ENCODE measurements at regions not wholly inside any gene's neighbourhood (a gene's known extent, or its start where the extent isn't known, plus 50 kb on each side); places are given as distances from the start of the nearest gene placed in this dataset.

- TF ChIP-seq POLR2AphosphoS5 (IDR thresholded peaks at IDR 0.05) = no peak
- no peak for TF ChIP-seq EP300 (IDR thresholded peaks at IDR 0.05)
- TF ChIP-seq POLR2A (IDR thresholded peaks at IDR 0.05; ENCODE audit: low read depth) = no peak
- no peak for TF ChIP-seq CTCF (IDR thresholded peaks at IDR 0.05)
- Histone ChIP-seq H3K4me3 (no peak overlapping the region), H3K27ac (replicated peaks in 1 of 4) (no peak overlapping the region), H3K9me3 (no peaks in the 10 kb centered on the region), H3K4me1 (no peaks in the 10 kb centered on the region), H3K27me3 (no peaks in the 10 kb centered on the region), H3K36me3 (no peaks in the 10 kb centered on the region)
- 79% methylated on average over 2 of the region's 2 CpGs for WGBS
- intact Hi-C loops (cut with DNase I) = no loop called here
- DNase-seq (ENCODE audit: extremely low spot score) = no peak
Observed at GRCh38 chr13:33763021-33763420, 54.9 kb upstream of the RFC3 start.

DNA sequence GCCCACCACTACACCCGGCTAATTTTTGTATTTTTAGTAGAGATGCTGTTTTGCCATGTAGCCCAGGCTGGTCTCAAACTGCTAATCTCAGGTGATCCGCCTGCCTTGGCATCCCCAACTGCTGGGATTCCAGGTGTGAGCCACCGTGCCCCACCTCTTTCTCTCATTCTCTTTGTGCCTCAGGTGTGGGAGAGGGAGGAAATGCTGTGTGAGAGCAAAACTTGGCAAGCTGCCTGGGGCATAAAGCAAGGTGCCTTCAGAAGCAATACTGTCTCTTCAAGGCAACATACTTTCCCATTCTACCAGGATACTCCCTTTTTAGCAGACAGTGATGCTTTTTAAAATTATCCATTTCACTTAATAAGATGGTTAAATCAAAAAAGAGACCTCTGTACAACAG, 53.2 kb upstream of the RFC3 start:
- Histone ChIP-seq H3K4me1 (no peaks in the 10 kb centered on the region), H3K36me3 (no peaks in the 10 kb centered on the region), H3K4me3 (no peak overlapping the region), H3K27me3 (no peaks in the 10 kb centered on the region), H3K27ac (replicated peaks in 1 of 4) (no peak overlapping the region), H3K9me3 (no peaks in the 10 kb centered on the region)
- TF ChIP-seq CTCF (IDR thresholded peaks at IDR 0.05) (no peak), POLR2AphosphoS5 (IDR thresholded peaks at IDR 0.05) (no peak), POLR2A (IDR thresholded peaks at IDR 0.05; ENCODE audit: low read depth) (no peak), EP300 (IDR thresholded peaks at IDR 0.05) (no peak)
- no peak for DNase-seq (ENCODE audit: extremely low spot score)
- 94% methylated on average over 2 of the region's 3 CpGs for WGBS
- intact Hi-C loops (cut with DNase I) = no loop called here

- no peak for TF ChIP-seq POLR2AphosphoS5 (IDR thresholded peaks at IDR 0.05)
- no peak for TF ChIP-seq POLR2A (IDR thresholded peaks at IDR 0.05; ENCODE audit: low read depth)
- no peak for TF ChIP-seq EP300 (IDR thresholded peaks at IDR 0.05)
- no peak for TF ChIP-seq CTCF (IDR thresholded peaks at IDR 0.05)
- H3K4me3 ChIP-seq = no peak overlapping the region
- no peaks in the 10 kb centered on the region for H3K36me3 ChIP-seq
- no peak overlapping the region for H3K27ac ChIP-seq (replicated peaks in 1 of 4)
- no peaks in the 10 kb centered on the region for H3K4me1 ChIP-seq
- intact Hi-C loops (cut with DNase I) = no loop called here
- DNase-seq (ENCODE audit: extremely low spot score) = no peak
- WGBS = 91% methylated on average over 5 of the region's 5 CpGs
- no peaks in the 10 kb centered on the region for H3K9me3 ChIP-seq
- no peaks in the 10 kb centered on the region for H3K27me3 ChIP-seq
Observed at GRCh38 chr13:33766329-33767123, 51.4 kb upstream of the RFC3 start.

DNA sequence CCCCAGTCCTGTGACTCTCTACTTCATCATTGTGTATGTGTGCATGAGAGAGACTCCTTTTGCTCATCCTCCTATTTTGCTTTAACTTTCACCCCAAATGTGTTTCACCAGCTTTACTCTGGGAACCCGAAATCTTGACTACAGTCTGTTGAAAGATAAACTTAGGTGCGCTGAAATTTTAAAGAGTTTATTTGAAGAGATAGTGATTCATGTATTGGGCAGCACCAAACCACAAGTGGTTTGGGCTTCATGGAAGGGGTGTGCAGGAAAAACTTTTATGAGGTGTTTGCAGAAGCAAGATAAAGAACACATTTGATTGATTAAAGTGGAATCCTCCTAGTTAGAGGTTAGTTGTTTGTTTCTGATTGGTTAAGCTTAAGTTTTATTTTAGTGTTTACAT, 50.8 kb upstream of the RFC3 start:
- H3K9me3 ChIP-seq = no peaks in the 10 kb centered on the region
- TF ChIP-seq CTCF (IDR thresholded peaks at IDR 0.05) = no peak
- TF ChIP-seq POLR2AphosphoS5 (IDR thresholded peaks at IDR 0.05) = no peak
- TF ChIP-seq EP300 (IDR thresholded peaks at IDR 0.05) = no peak
- no peak for TF ChIP-seq POLR2A (IDR thresholded peaks at IDR 0.05; ENCODE audit: low read depth)
- no peaks in the 10 kb centered on the region for H3K27me3 ChIP-seq
- intact Hi-C loops (cut with DNase I) = no loop called here
- H3K36me3 ChIP-seq = no peaks in the 10 kb centered on the region
- no peak for DNase-seq (ENCODE audit: extremely low spot score)
- no peaks in the 10 kb centered on the region for H3K4me1 ChIP-seq
- H3K27ac ChIP-seq (replicated peaks in 1 of 4) = no peak overlapping the region
- no peak overlapping the region for H3K4me3 ChIP-seq
- WGBS = 98% methylated on average over 2 of the region's 2 CpGs

Data from esophagus muscularis mucosa (tissue), 4 donors.